ENCODE measurements at regions not wholly inside any gene's neighbourhood (a gene's known extent, or its start where the extent isn't known, plus 50 kb on each side); places are given as distances from the start of the nearest gene placed in this dataset.
A peak's percentile ranks its signal among the peaks of the same experiment; 100 is the strongest.

- peak; percentile 66 for DNase-seq (ENCODE audit: low read depth)
These were observed 57.2 kb downstream of the NKX6-1 start for GRCh38 chr4:84441758-84442377.

DNA sequence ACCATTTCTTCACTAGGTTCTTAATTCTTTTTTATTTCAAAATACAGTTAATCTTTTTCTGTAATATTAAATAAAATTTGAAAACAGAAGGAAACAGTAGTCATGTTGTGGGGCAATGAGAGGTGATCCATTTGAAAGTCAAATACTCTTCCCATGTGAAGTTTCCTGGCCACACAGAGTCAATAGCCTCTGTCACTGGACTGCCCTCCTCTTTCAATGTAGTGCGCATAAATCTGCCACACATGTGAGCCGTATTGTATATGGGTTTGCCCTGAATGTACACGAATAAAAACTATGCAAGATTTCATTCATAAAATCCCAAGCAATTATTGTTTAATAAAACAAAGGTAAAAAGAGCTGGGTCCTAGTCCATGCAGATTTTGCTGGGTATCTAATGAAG lies 59.1 kb downstream of the NKX6-1 start:
- DNase-seq (ENCODE audit: low read depth), result no peak

DNA sequence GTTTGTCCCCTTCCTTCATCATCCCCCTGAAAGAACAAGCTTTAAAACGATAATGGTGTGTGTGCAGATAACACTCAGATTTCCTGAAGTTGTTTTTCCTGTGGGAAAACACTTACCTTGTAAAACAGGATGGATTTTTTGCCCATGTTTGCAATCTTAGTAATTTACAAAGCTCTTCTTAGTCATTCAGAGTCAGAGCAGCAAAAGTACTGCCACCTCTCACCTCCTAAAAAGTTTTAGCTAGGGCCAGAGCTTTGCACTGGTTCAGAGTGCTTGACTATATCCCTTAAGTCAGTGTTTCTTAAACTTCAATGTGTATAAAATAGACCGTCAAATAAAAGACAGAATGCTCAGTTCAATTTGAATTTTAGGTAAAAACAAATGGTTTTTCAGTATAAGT lies 62.3 kb downstream of the NKX6-1 start:
- DNase-seq (ENCODE audit: low read depth), result no peak

DNA sequence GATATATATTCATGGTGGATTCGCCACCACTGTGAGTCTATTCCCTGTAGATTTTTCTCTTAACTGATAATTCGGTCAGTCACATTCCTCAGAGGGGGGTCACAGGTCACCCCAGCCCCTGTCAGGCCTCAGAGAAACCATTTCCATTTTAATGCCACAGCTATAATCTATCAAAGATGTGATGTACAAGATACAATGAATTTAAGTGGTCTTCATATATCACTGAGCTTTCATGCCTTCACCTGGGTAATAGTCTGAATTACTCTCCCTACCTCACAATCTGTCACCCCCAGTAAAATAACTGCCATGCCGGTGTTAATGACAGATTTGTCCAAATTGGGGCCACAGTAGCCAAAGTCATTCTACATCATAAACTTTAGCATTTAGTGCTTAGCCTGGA lies 64.7 kb downstream of the NKX6-1 start:
- no peak for DNase-seq (ENCODE audit: low read depth)

- no peak for DNase-seq (ENCODE audit: low read depth)
These were observed 65.4 kb downstream of the NKX6-1 start for GRCh38 chr4:84433633-84434222.

DNA sequence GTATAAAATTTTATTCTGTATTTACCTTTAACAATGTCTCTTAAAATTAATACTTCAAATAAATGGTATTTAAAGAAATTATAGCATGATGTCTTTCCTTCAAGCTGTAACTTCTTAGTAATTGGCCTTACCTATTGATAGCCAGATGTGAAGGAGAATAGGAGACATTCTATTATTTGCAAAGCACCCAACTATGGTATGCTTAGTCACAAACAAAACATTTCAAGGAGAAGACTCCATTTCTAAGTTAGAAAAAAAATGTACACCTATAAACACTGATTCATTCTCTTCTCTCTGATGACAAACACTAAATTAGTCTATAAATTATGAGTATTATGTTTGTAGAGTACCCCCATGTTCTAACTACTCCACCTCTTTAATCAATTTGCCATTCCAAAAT lies 66.4 kb downstream of the NKX6-1 start:
- DNase-seq (ENCODE audit: low read depth), result no peak

GRCh38 chr4:84420608-84421007 lies 78.5 kb downstream of the NKX6-1 start:
- no peak for DNase-seq (ENCODE audit: low read depth)

- DNase-seq (ENCODE audit: low read depth), result no peak
These were observed 79.9 kb downstream of the NKX6-1 start for GRCh38 chr4:84419201-84419600.

GRCh38 chr4:84417997-84418709 lies 80.9 kb downstream of the NKX6-1 start:
- no peak for DNase-seq (ENCODE audit: low read depth)

GRCh38 chr4:84413976-84414375 lies 85.1 kb downstream of the NKX6-1 start:
- DNase-seq (ENCODE audit: low read depth), result no peak

DNA sequence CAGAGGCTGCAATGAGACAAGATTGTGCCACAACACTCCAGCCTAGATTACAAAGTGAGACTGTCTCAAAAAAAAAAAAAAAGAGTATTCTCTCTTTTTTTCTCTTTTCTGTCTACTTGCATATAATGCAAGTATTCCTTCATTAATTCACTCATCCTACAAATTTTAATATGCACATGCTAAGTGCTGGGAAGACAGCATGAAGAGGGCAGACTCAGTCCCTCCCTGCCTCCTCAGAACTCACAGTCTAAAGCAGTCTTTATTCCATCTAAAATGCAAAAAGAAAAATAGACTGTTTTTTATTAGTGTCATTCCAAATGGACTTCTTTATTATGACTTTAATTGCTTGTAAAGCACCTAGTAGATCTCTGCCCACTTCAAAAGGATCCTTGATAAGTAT lies 85.6 kb downstream of the NKX6-1 start:
- no peak for DNase-seq (ENCODE audit: low read depth)

DNA sequence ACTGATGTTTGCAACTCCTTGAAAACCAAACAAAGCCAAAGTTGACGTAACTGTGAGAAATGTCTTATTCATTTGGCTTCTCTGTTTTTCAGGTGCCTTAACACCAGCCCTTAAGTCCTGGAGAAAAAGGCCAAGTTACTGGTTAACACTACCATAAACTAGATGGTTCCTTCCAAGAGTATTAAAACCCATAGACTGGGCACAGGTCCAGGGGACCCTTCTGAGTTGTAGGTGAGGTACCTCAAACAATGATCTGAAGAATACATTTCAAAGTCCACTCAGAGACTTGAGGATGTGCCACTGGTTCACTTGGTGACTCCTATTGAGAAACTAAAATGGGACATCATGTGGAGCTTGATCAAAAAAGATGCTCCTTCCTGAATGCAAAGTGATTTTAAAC lies 87.0 kb downstream of the NKX6-1 start:
- no peak for DNase-seq (ENCODE audit: low read depth)

- no peak for DNase-seq (ENCODE audit: low read depth)
These were observed 91.3 kb downstream of the NKX6-1 start for GRCh38 chr4:84407554-84408407.

DNA sequence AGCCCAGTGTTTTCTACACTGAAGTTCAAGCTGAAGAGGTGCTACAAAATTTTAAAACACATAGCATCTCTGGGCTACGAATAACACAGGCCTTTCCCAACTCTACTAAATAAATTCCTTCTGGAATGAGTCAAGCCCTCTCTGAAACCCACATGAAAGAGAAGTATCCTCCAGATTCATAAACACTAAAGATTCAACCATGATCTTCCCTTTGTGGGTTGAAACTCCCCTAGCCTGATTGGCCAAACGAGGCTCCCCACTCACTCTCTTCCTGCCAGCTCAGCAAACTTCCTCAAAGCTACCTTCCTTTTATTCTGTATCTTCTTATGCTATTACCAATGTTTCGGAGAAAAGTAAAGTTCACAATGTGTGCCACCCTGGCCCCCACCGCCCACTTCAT lies 95.4 kb downstream of the NKX6-1 start:
- peak; percentile 34 for DNase-seq (ENCODE audit: low read depth)

DNA sequence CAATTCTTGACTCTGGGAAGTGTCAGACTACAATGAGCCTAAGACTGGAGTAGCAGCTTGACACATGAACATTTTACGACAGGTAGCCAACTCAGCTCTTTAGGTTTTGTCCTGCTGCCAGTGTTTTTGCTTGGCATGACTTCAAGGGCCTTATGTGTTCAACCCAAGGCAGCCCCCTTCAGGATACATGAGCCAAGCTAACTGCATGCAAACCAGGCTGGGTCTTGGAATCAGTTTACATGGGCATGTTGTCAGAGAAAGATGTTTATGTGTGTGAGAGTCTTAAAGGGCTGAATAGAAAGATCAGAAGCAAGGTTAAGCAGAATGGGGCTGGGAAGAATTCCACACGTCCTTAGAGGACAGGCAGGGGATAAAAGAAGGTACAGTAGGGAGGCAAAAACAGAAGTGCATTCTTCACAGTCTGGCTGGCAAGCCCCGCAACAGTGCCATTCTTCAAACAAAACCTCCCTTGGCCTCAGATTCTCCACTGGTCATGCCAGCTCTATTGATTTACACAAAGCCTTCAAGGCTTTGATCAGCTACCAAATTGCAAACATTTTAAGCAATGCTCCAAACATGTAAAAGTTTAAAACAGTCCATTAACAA lies 97.3 kb downstream of the NKX6-1 start:
- no peak for DNase-seq (ENCODE audit: low read depth)

GRCh38 chr4:84394386-84394785 lies 104.7 kb downstream of the NKX6-1 start:
- no peak for DNase-seq (ENCODE audit: low read depth)

DNA sequence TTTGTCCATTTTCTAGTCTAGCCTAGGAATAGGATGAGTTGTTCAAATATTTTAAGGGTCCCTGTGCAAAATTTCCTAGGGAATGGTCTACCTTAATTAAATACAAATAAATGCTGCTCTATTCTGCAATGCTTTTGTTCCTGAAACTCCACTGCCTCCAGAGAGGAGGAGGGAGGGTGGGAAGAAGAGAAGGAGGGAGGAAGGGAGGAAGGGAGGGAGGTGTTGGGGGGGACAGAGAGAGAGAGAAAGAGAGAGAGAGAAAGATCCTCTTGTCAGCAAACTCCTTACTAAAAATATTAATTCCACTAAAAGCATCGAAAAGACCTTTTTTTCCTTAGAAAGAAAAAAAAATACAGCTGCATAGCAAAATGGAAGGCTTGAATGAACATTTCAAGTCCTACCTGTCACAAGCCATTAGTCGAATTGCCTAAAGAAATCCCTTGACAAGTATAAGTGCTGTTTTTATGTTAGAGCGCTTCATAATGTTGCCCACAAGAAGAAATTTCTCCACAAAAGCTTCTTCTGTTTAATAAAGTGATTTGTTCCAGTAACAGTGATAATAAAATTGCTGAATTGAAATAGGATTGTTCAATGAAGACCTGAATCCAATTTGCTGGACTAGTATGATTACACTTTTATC lies 106.0 kb downstream of the NKX6-1 start:
- no peak for DNase-seq (ENCODE audit: low read depth)

DNA sequence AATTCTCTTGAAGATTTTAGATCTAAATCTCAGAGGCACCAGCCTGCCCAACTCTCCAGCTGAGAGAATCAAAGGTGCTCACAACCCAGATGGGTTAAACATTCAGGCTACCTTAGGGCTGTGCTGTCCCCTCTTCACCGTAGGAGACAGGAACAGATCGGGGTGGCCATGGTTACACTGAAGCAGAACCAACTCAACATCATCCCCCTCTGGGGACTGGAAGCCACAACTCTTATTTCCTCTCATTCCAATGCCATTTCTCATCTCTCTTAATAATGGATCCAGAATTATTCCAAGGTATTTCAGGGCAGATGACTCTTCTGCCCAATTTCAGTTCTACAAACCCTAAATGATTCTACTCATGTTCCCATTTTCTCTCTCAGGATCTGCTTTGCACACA lies 109.7 kb downstream of the NKX6-1 start:
- peak; percentile 35 for DNase-seq (ENCODE audit: low read depth)

GRCh38 chr4:84385203-84385602 lies 113.9 kb downstream of the NKX6-1 start:
- DNase-seq (ENCODE audit: low read depth), result no peak

DNA sequence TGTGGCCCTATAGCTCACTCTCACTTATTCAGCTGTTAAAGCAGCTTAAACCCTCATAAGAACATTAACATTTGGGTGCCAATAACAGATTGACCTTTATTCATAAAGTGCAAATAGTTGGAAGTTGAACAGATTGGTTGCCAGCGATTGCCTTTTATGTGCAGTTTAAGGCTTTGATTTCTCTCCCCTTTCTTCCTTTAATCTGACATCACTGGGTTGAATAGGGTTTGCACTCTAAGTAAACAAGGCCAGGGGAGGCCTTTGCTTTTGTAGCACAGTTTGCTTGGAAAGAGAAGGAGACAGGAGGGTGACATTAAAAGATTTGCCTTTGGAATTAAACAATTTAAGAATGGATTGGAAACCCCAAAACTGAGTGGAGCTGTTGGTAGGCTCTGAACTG lies 114.3 kb downstream of the NKX6-1 start:
- DNase-seq (ENCODE audit: low read depth), result no peak

DNA sequence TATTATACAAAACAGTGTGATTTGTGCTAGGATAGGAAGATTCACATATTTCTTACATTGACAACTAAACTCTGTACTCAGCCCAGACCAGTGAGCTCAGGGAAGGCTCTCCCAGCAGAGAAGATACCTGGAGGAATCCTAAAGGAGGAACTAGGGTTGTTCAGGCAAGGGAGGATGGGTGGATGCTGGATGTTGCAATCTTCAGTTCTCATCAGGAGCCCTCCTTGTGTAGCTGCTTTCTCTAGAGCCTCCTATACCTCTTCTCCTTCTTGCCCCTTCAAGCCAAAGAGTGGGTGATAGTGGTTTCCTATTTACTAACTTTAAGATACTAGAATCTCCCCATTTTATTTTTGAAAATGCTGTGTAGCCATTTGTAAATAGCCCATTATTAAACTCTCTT lies 117.3 kb downstream of the NKX6-1 start:
- no peak for DNase-seq (ENCODE audit: low read depth)
